HEK293 (cell line): ENCODE measurements at regions not wholly inside any gene's neighbourhood (a gene's known extent, or its start where the extent isn't known, plus 50 kb on each side); places are given as distances from the start of the nearest gene placed in this dataset.

Source experiments
- CTCF ChIA-PET: fragments of 350-600 bp; formaldehyde crosslinking; extraction: SDS; loops from one replicate; lab custom pipeline; 2021; ENCODE audit warnings: antibody characterized with exemption; lab: Yijun Ruan, JAX
- POLR2A ChIA-PET: fragments of 300-600 bp; formaldehyde crosslinking; extraction: SDS; loops from one replicate; lab custom pipeline; 2020; ENCODE audit warnings: antibody characterized with exemption, inconsistent platforms; lab: Yijun Ruan, JAX
- H3K27ac ChIP-seq: fragments of 200-500 bp; sonication (Bioruptor generic); 2 replicates; pipeline ENCODE4 v1.5.1; 2014; ENCODE audit warnings: low read depth, low read length, control low read depth, inconsistent platforms; ENCODE audit errors: extremely low read depth
- H3K36me3 ChIP-seq, 2 experiments: fragments of 200-500 bp in 1 of 2; sonication (Bioruptor generic) in 1 of 2; 1 replicate in 1 of 2; 2 replicates in 1 of 2; pipeline ENCODE4 v1.5.1; 2014 to 2017; ENCODE audit warnings: inconsistent platforms in 2 of 2, low read length in 2 of 2; ENCODE audit not compliant: control insufficient read depth in 2 of 2, insufficient read depth in 1 of 2
- H3K4me1 ChIP-seq: fragments of 200-500 bp; sonication (Bioruptor generic); 2 replicates; pipeline ENCODE4 v1.5.1; 2014; ENCODE audit warnings: mild to moderate bottlenecking, low read length, inconsistent platforms; ENCODE audit not compliant: control insufficient read depth, insufficient read depth
- H3K4me3 ChIP-seq: 2 replicates; pipeline ENCODE4 v1.5.1; 2011; ENCODE audit warnings: low read depth, mild to moderate bottlenecking, control low read depth, low read length, moderate library complexity
- H3K9me3 ChIP-seq: fragments of 200-500 bp; sonication (Bioruptor generic); 2 replicates; pipeline ENCODE4 v1.5.1; 2014; ENCODE audit warnings: low read depth, low read length, inconsistent platforms; ENCODE audit not compliant: control insufficient read depth, insufficient read depth
- BCL11B ChIP-seq: fragments of 450-650 bp; formaldehyde crosslinking; IDR thresholded peaks from 2 replicates; pipeline ENCODE4 v1.5.1; 2016; ENCODE audit warnings: low read depth, missing biosample characterization, missing genetic modification characterization
- GFI1B ChIP-seq: fragments of 450-650 bp; formaldehyde crosslinking; IDR thresholded peaks from 2 replicates; pipeline ENCODE4 v1.5.1; 2016; ENCODE audit warnings: missing biosample characterization, missing genetic modification characterization
- ZBTB17 ChIP-seq: fragments of 450-650 bp; formaldehyde crosslinking; IDR thresholded peaks from 2 replicates; pipeline ENCODE4 v1.5.1; 2016; ENCODE audit warnings: missing biosample characterization, missing genetic modification characterization
- ZBTB7A ChIP-seq: fragments of 450-650 bp; formaldehyde crosslinking; IDR thresholded peaks from 2 replicates; pipeline ENCODE4 v1.5.1; 2016; ENCODE audit warnings: low read depth, missing biosample characterization, missing genetic modification characterization
- ZFHX2 ChIP-seq: fragments of 450-650 bp; formaldehyde crosslinking; conservative IDR thresholded peaks from 2 replicates; pipeline ENCODE4 v1.5.1; 2016; ENCODE audit warnings: missing biosample characterization, missing genetic modification characterization
- ZNF174 ChIP-seq: fragments of 450-650 bp; formaldehyde crosslinking; IDR thresholded peaks from 2 replicates; pipeline ENCODE4 v1.5.0; 2017; ENCODE audit warnings: missing biosample characterization, mild to moderate bottlenecking, missing genetic modification characterization
- ZNF654 ChIP-seq: fragments of 450-650 bp; formaldehyde crosslinking; IDR thresholded peaks from 2 replicates; pipeline ENCODE4 v1.5.1; 2016; ENCODE audit warnings: low read depth, missing biosample characterization, missing genetic modification characterization
- ZNF660 ChIP-seq: fragments of 450-650 bp; IDR thresholded peaks from 2 replicates; pipeline ENCODE4 v1.5.1; 2018; ENCODE audit warnings: missing biosample characterization, mild to moderate bottlenecking, missing genetic modification characterization
- ZNF785 ChIP-seq: fragments of 450-650 bp; formaldehyde crosslinking; IDR thresholded peaks from 2 replicates; pipeline ENCODE4 v1.5.1; 2016; ENCODE audit warnings: missing biosample characterization, missing genetic modification characterization
- ZSCAN16 ChIP-seq: fragments of 450-650 bp; formaldehyde crosslinking; IDR thresholded peaks from 2 replicates; pipeline ENCODE4 v1.5.1; 2016; ENCODE audit warnings: missing biosample characterization, missing genetic modification characterization
- ZXDB ChIP-seq: fragments of 450-650 bp; formaldehyde crosslinking; IDR thresholded peaks from 2 replicates; pipeline ENCODE4 v1.5.1; 2016; ENCODE audit warnings: missing biosample characterization, missing genetic modification characterization
- TF ChIP-seq, protein P1 (sequence below): fragments of 450-650 bp; formaldehyde crosslinking; IDR thresholded peaks from 2 replicates; pipeline ENCODE4 v1.5.1; 2016; ENCODE audit warnings: missing biosample characterization, missing genetic modification characterization, borderline replicate concordance
- TF ChIP-seq, protein P2 (sequence below): fragments of 450-650 bp; formaldehyde crosslinking; IDR thresholded peaks from 2 replicates; pipeline ENCODE4 v1.5.1; 2017; ENCODE audit warnings: missing biosample characterization, missing genetic modification characterization
- TF ChIP-seq, protein P3 (sequence below): fragments of 450-650 bp; formaldehyde crosslinking; IDR thresholded peaks from 2 replicates; pipeline ENCODE4 v1.5.1; 2017; ENCODE audit warnings: missing biosample characterization, missing genetic modification characterization
- TF ChIP-seq, protein P4 (sequence below): fragments of 450-650 bp; formaldehyde crosslinking; conservative IDR thresholded peaks from 2 replicates; pipeline ENCODE4 v1.5.1; 2016; ENCODE audit warnings: low read depth, missing biosample characterization, missing genetic modification characterization
- TF ChIP-seq, protein P5 (sequence below): fragments of 450-650 bp; formaldehyde crosslinking; IDR thresholded peaks from 2 replicates; pipeline ENCODE4 v1.5.1; 2016; ENCODE audit warnings: missing biosample characterization, missing genetic modification characterization
- TF ChIP-seq, protein P6 (sequence below): fragments of 450-650 bp; formaldehyde crosslinking; IDR thresholded peaks from 2 replicates; pipeline ENCODE4; 2016; ENCODE audit warnings: missing biosample characterization, missing genetic modification characterization

DNA sequence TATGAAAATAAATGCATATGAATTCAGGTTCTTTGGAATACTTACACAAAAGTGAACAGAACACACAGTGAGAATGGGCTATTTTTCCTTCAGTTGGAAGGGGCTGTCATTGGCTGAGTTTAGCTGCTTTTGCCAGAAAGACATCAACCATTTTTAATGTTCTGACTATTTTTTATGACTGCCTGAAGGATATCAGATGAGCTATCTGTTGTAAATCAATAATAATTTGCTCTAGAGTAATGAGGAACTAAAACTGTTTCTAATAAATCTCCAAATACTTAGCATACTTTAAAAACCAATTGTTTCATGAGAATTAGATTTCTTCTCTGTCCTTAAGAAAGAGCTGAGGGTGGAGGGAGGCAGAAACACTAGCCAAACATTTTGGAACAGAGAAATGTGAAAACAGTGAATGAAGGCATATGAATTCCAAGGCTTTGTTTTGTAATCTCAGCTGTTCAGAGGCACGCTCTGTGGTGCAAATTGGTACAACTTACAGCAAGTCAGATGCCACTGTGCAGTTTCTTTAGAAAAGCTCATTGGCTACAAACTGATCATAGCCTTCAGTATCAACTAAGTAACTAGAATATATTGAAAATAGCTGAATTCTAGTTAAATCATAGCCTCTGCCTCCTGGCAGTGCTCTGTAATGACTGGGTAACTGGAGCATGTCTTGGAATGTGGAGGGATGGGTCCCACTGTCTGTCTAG is 228.9 kb upstream of the JAG1 start (continued):
- TF ChIP-seq, protein P1, sequence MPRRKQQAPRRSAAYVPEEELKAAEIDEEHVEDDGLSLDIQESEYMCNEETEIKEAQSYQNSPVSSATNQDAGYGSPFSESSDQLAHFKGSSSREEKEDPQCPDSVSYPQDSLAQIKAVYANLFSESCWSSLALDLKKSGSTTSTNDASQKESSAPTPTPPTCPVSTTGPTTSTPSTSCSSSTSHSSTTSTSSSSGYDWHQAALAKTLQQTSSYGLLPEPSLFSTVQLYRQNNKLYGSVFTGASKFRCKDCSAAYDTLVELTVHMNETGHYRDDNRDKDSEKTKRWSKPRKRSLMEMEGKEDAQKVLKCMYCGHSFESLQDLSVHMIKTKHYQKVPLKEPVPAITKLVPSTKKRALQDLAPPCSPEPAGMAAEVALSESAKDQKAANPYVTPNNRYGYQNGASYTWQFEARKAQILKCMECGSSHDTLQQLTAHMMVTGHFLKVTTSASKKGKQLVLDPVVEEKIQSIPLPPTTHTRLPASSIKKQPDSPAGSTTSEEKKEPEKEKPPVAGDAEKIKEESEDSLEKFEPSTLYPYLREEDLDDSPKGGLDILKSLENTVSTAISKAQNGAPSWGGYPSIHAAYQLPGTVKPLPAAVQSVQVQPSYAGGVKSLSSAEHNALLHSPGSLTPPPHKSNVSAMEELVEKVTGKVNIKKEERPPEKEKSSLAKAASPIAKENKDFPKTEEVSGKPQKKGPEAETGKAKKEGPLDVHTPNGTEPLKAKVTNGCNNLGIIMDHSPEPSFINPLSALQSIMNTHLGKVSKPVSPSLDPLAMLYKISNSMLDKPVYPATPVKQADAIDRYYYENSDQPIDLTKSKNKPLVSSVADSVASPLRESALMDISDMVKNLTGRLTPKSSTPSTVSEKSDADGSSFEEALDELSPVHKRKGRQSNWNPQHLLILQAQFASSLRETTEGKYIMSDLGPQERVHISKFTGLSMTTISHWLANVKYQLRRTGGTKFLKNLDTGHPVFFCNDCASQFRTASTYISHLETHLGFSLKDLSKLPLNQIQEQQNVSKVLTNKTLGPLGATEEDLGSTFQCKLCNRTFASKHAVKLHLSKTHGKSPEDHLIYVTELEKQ (tag by site-specific recombination) = no peak
- TF ChIP-seq ZNF660 (tag by site-specific recombination) (no peak), ZSCAN16 (tag by site-specific recombination) (no peak), ZNF654 (tag by site-specific recombination) (no peak), ZBTB7A (no peak), ZFHX2 (no peak), ZBTB17 (tag by site-specific recombination) (no peak), ZNF174 (tag by site-specific recombination) (no peak)
- TF ChIP-seq, protein P2, sequence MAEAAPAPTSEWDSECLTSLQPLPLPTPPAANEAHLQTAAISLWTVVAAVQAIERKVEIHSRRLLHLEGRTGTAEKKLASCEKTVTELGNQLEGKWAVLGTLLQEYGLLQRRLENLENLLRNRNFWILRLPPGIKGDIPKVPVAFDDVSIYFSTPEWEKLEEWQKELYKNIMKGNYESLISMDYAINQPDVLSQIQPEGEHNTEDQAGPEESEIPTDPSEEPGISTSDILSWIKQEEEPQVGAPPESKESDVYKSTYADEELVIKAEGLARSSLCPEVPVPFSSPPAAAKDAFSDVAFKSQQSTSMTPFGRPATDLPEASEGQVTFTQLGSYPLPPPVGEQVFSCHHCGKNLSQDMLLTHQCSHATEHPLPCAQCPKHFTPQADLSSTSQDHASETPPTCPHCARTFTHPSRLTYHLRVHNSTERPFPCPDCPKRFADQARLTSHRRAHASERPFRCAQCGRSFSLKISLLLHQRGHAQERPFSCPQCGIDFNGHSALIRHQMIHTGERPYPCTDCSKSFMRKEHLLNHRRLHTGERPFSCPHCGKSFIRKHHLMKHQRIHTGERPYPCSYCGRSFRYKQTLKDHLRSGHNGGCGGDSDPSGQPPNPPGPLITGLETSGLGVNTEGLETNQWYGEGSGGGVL = no peak
- TF ChIP-seq, protein P3, sequence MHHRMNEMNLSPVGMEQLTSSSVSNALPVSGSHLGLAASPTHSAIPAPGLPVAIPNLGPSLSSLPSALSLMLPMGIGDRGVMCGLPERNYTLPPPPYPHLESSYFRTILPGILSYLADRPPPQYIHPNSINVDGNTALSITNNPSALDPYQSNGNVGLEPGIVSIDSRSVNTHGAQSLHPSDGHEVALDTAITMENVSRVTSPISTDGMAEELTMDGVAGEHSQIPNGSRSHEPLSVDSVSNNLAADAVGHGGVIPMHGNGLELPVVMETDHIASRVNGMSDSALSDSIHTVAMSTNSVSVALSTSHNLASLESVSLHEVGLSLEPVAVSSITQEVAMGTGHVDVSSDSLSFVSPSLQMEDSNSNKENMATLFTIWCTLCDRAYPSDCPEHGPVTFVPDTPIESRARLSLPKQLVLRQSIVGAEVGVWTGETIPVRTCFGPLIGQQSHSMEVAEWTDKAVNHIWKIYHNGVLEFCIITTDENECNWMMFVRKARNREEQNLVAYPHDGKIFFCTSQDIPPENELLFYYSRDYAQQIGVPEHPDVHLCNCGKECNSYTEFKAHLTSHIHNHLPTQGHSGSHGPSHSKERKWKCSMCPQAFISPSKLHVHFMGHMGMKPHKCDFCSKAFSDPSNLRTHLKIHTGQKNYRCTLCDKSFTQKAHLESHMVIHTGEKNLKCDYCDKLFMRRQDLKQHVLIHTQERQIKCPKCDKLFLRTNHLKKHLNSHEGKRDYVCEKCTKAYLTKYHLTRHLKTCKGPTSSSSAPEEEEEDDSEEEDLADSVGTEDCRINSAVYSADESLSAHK (tag by site-specific recombination) = no peak

DNA sequence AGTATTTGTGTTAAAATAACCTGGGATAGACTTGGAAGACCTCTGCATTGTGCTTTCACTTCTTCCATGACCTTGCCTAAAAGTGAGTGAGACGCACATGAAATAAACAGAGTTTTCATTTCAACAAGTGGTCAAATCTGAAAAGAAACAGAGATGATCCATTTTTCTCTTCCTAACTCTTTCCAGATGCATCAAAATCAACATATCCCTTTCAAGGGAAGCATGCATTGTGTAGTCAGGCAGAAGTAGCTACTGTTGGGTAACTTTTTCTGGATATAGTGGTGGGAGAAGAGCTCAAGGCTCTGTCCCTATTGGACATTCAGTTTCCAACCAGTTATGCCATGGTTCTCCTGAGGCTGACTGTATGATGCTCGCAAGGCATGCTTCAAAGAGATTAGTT is 233.0 kb upstream of the JAG1 start:
- ChIA-PET CTCF (no interaction called here), POLR2A (no interaction called here)
- Histone ChIP-seq H3K4me1 (no peaks in the 10 kb centered on the region; the same call in 1 of the 2 replicates), H3K36me3 (no peaks in the 10 kb centered on the region), H3K9me3 (no peaks in the 10 kb centered on the region), H3K4me3 (no peak overlapping the region), H3K27ac (no peak overlapping the region)
- TF ChIP-seq BCL11B = no peak
- TF ChIP-seq, protein P2 = no peak
- TF ChIP-seq ZNF174 (tag by site-specific recombination) = no peak
- TF ChIP-seq, protein P4, sequence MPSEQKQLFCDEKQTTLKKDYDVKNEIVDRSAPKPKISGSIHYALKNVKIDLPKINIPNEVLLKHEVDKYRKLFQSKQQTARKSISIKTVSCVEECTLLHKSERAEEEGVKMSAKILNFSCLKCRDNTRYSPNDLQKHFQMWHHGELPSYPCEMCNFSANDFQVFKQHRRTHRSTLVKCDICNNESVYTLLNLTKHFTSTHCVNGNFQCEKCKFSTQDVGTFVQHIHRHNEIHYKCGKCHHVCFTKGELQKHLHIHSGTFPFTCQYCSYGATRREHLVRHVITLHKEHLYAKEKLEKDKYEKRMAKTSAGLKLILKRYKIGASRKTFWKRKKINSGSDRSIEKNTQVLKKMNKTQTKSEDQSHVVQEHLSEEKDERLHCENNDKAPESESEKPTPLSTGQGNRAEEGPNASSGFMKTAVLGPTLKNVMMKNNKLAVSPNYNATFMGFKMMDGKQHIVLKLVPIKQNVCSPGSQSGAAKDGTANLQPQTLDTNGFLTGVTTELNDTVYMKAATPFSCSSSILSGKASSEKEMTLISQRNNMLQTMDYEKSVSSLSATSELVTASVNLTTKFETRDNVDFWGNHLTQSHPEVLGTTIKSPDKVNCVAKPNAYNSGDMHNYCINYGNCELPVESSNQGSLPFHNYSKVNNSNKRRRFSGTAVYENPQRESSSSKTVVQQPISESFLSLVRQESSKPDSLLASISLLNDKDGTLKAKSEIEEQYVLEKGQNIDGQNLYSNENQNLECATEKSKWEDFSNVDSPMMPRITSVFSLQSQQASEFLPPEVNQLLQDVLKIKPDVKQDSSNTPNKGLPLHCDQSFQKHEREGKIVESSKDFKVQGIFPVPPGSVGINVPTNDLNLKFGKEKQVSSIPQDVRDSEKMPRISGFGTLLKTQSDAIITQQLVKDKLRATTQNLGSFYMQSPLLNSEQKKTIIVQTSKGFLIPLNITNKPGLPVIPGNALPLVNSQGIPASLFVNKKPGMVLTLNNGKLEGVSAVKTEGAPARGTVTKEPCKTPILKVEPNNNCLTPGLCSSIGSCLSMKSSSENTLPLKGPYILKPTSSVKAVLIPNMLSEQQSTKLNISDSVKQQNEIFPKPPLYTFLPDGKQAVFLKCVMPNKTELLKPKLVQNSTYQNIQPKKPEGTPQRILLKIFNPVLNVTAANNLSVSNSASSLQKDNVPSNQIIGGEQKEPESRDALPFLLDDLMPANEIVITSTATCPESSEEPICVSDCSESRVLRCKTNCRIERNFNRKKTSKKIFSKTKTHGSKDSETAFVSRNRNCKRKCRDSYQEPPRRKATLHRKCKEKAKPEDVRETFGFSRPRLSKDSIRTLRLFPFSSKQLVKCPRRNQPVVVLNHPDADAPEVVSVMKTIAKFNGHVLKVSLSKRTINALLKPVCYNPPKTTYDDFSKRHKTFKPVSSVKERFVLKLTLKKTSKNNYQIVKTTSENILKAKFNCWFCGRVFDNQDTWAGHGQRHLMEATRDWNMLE (tag by site-specific recombination) = no peak
- TF ChIP-seq ZXDB (tag by site-specific recombination) = no peak
- no peak for TF ChIP-seq ZNF785 (tag by site-specific recombination)
- TF ChIP-seq, protein P5, sequence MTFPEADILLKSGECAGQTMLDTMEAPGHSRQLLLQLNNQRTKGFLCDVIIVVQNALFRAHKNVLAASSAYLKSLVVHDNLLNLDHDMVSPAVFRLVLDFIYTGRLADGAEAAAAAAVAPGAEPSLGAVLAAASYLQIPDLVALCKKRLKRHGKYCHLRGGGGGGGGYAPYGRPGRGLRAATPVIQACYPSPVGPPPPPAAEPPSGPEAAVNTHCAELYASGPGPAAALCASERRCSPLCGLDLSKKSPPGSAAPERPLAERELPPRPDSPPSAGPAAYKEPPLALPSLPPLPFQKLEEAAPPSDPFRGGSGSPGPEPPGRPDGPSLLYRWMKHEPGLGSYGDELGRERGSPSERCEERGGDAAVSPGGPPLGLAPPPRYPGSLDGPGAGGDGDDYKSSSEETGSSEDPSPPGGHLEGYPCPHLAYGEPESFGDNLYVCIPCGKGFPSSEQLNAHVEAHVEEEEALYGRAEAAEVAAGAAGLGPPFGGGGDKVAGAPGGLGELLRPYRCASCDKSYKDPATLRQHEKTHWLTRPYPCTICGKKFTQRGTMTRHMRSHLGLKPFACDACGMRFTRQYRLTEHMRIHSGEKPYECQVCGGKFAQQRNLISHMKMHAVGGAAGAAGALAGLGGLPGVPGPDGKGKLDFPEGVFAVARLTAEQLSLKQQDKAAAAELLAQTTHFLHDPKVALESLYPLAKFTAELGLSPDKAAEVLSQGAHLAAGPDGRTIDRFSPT (tag by site-specific recombination) = no peak
- TF ChIP-seq, protein P6, sequence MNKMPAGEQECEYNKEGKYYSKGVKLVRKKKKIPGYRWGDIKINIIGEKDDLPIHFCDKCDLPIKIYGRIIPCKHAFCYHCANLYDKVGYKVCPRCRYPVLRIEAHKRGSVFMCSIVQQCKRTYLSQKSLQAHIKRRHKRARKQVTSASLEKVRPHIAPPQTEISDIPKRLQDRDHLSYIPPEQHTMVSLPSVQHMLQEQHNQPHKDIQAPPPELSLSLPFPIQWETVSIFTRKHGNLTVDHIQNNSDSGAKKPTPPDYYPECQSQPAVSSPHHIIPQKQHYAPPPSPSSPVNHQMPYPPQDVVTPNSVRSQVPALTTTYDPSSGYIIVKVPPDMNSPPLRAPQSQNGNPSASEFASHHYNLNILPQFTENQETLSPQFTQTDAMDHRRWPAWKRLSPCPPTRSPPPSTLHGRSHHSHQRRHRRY (tag by site-specific recombination) = no peak
- no peak for TF ChIP-seq GFI1B
